ENCODE measurements at regions not wholly inside any gene's neighbourhood (a gene's known extent, or its start where the extent isn't known, plus 50 kb on each side); places are given as distances from the start of the nearest gene placed in this dataset.
"Not testable (repeated sequence)": the region's sequence is repeated elsewhere in the genome, so short reads cannot be mapped to it uniquely, and the experiment has no call there.

- ATAC-seq (ENCODE audit: low read depth) (no peak), DNase-seq (no peak)
- ChIA-PET POLR2A (no interaction called here), CTCF (no interaction called here)
- Mint-ChIP-seq H3K4me1 (no peaks in the 10 kb centered on the region), H3K9me3 (no peaks in the 10 kb centered on the region), H3K27me3 (no peaks in the 10 kb centered on the region), H3K27ac (no peak overlapping the region), H3K4me3 (no peak overlapping the region), H3K36me3 (ENCODE audit: low read depth) (no peaks in the 10 kb centered on the region)
- no peak for TF ChIP-seq CTCF (IDR thresholded peaks at IDR 0.05)
- intact Hi-C loops (cut with micrococcal nuclease): no loop called here
Measured at GRCh38 chr16:87213536-87213935, 103.7 kb downstream of the C16orf95 start.

GRCh38 chr16:87216148-87216840, 100.9 kb downstream of the C16orf95 start:
- TF ChIP-seq CTCF (IDR thresholded peaks at IDR 0.05): no peak
- DNase-seq: no peak
- ATAC-seq (ENCODE audit: low read depth): no peak
- Mint-ChIP-seq H3K9me3 (no peaks in the 10 kb centered on the region), H3K36me3 (ENCODE audit: low read depth) (no peaks in the 10 kb centered on the region), H3K4me1 (no peaks in the 10 kb centered on the region), H3K4me3 (no peak overlapping the region), H3K27me3 (no peaks in the 10 kb centered on the region), H3K27ac (no peak overlapping the region)
- POLR2A ChIA-PET: interaction anchor here (0.6 kb wide), 1 partner anchor 9 kb away, joined by 3 read pairs; no protein-coding TSS in a partner anchor
- intact Hi-C loops (cut with micrococcal nuclease): no loop called here
- CTCF ChIA-PET: no interaction called here

GRCh38 chr16:87216841-87217275, 100.3 kb downstream of the C16orf95 start:
- H3K9me3 Mint-ChIP-seq: no peaks in the 10 kb centered on the region
- no peak overlapping the region for H3K4me3 Mint-ChIP-seq
- TF ChIP-seq CTCF (IDR thresholded peaks at IDR 0.05): no peak
- ChIA-PET POLR2A (interaction anchor here (0.6 kb wide), 1 partner anchor 9 kb away, joined by 3 read pairs; no protein-coding TSS in a partner anchor), CTCF (no interaction called here)
- H3K27ac Mint-ChIP-seq: no peak overlapping the region
- H3K4me1 Mint-ChIP-seq: no peaks in the 10 kb centered on the region
- DNase-seq (no peak), ATAC-seq (ENCODE audit: low read depth) (no peak)
- no peaks in the 10 kb centered on the region for H3K36me3 Mint-ChIP-seq (ENCODE audit: low read depth)
- H3K27me3 Mint-ChIP-seq: no peaks in the 10 kb centered on the region
- intact Hi-C loops (cut with micrococcal nuclease): no loop called here

- intact Hi-C loops (cut with micrococcal nuclease); H3K4me3 Mint-ChIP-seq; ATAC-seq (ENCODE audit: low read depth); H3K9me3 Mint-ChIP-seq; DNase-seq; H3K36me3 Mint-ChIP-seq (ENCODE audit: low read depth); POLR2A ChIA-PET; H3K4me1 Mint-ChIP-seq; CTCF ChIA-PET; H3K27me3 Mint-ChIP-seq; H3K27ac Mint-ChIP-seq: not testable (repeated sequence)
Measured at GRCh38 chr16:87217802-87218201, 99.4 kb downstream of the C16orf95 start.

- no peak for DNase-seq
- no peak for TF ChIP-seq CTCF (IDR thresholded peaks at IDR 0.05)
- POLR2A ChIA-PET: no interaction called here
Measured at GRCh38 chr16:87218281-87219055, 98.7 kb downstream of the C16orf95 start.

More at GRCh38 chr16:87218281-87219055, 98.7 kb downstream of the C16orf95 start:
- H3K27ac Mint-ChIP-seq: no peak overlapping the region
- no peak overlapping the region for H3K4me3 Mint-ChIP-seq
- ATAC-seq (ENCODE audit: low read depth): no peak
- CTCF ChIA-PET: no interaction called here
- H3K4me1 Mint-ChIP-seq: no peaks in the 10 kb centered on the region
- intact Hi-C loops (cut with micrococcal nuclease): no loop called here
- no peaks in the 10 kb centered on the region for H3K9me3 Mint-ChIP-seq
- H3K27me3 Mint-ChIP-seq: no peaks in the 10 kb centered on the region
- H3K36me3 Mint-ChIP-seq (ENCODE audit: low read depth): no peaks in the 10 kb centered on the region

Data from activated B cell treated with CpG ODN at 0.5 μM for 24 hours (primary cell).